Cardiac septum (tissue), 1 donor: ENCODE measurements at regions not wholly inside any gene's neighbourhood (a gene's known extent, or its start where the extent isn't known, plus 50 kb on each side); places are given as distances from the start of the nearest gene placed in this dataset.
"Not testable (repeated sequence)": the region's sequence is repeated elsewhere in the genome, so short reads cannot be mapped to it uniquely, and the experiment has no call there.

Experiments used
- DNase-seq: peaks from one replicate; pipeline ENCODE4 v3.0.0-alpha.2; 2020; ENCODE audit warnings: low spot score
- intact Hi-C: fragments of 100-400 bp; cut with DNase I; formaldehyde crosslinking; loops from one replicate; pipeline ENCODE4 v1.14.0; 2022
- donor health status: DM: no; HTN: no; CAD: no.

- intact Hi-C loops, result no loop called here
- DNase-seq, result no peak
These were observed 297.5 kb upstream of the SPHKAP start for GRCh38 chr2:228479014-228479413.

- intact Hi-C loops, result no loop called here
These were observed 293.0 kb upstream of the SPHKAP start for GRCh38 chr2:228474466-228474865.

GRCh38 chr2:228469721-228470120 lies 288.2 kb upstream of the SPHKAP start:
- intact Hi-C loops, result no loop called here
- DNase-seq, result no peak

More at GRCh38 chr2:228474466-228474865, 293.0 kb upstream of the SPHKAP start:
- DNase-seq, result no peak

- intact Hi-C loops, result no loop called here
- no peak for DNase-seq
These were observed 285.4 kb upstream of the SPHKAP start for GRCh38 chr2:228466851-228467250.

GRCh38 chr2:228465408-228465807 lies 283.9 kb upstream of the SPHKAP start:
- no peak for DNase-seq
- intact Hi-C loops, result no loop called here

- no peak for DNase-seq
- intact Hi-C loops, result no loop called here
These were observed 276.9 kb upstream of the SPHKAP start for GRCh38 chr2:228458364-228458763.

GRCh38 chr2:228447266-228447915 lies 265.9 kb upstream of the SPHKAP start:
- DNase-seq, result no peak
- intact Hi-C loops, result no loop called here

GRCh38 chr2:228446734-228447133 lies 265.2 kb upstream of the SPHKAP start:
- intact Hi-C loops, result no loop called here
- peak; percentile 78 for DNase-seq

- DNase-seq, result no peak
- intact Hi-C loops, result no loop called here
These were observed 262.7 kb upstream of the SPHKAP start for GRCh38 chr2:228444161-228444560.

GRCh38 chr2:228433721-228434120 lies 252.2 kb upstream of the SPHKAP start:
- DNase-seq, result no peak
- intact Hi-C loops, result no loop called here

GRCh38 chr2:228432116-228432515 lies 250.6 kb upstream of the SPHKAP start:
- intact Hi-C loops, result no loop called here
- no peak for DNase-seq

- intact Hi-C loops, result no loop called here
- no peak for DNase-seq
These were observed 249.5 kb upstream of the SPHKAP start for GRCh38 chr2:228430986-228431385.

- intact Hi-C loops, result loop anchor here (1.0 to 10.0 kb wide), 3 partner anchors 47 to 226 kb away; no protein-coding TSS in a partner anchor
These were observed 245.2 kb upstream of the SPHKAP start for GRCh38 chr2:228426502-228427216.

GRCh38 chr2:228425411-228426060 lies 244.0 kb upstream of the SPHKAP start:
- not testable (repeated sequence) for DNase-seq
- intact Hi-C loops, result loop anchor here (1.0 to 10.0 kb wide), 3 partner anchors 46 to 227 kb away; no protein-coding TSS in a partner anchor

More at GRCh38 chr2:228426502-228427216, 245.2 kb upstream of the SPHKAP start:
- no peak for DNase-seq

- no peak for DNase-seq
- intact Hi-C loops, result no loop called here
These were observed 236.5 kb upstream of the SPHKAP start for GRCh38 chr2:228417956-228418355.

GRCh38 chr2:228417526-228417925 lies 236.0 kb upstream of the SPHKAP start:
- no peak for DNase-seq
- intact Hi-C loops, result no loop called here

GRCh38 chr2:228410061-228410460 lies 228.6 kb upstream of the SPHKAP start:
- DNase-seq, result no peak
- intact Hi-C loops, result no loop called here

- DNase-seq, result no peak
- intact Hi-C loops, result no loop called here
These were observed 228.0 kb upstream of the SPHKAP start for GRCh38 chr2:228409493-228409892.

- DNase-seq, result no peak
- intact Hi-C loops, result no loop called here
These were observed 227.2 kb upstream of the SPHKAP start for GRCh38 chr2:228408529-228409227.

- intact Hi-C loops, result no loop called here
- DNase-seq, result no peak
These were observed 226.3 kb upstream of the SPHKAP start for GRCh38 chr2:228407821-228408220.
